IPS DF 19.7 (cell line): ENCODE measurements at regions not wholly inside any gene's neighbourhood (a gene's known extent, or its start where the extent isn't known, plus 50 kb on each side); places are given as distances from the start of the nearest gene placed in this dataset.

Experiments
- DNase-seq: peaks from one replicate; pipeline ENCODE4 v3.0.0-alpha.2; 2013; ENCODE audit warnings: low read depth, low spot score

DNA sequence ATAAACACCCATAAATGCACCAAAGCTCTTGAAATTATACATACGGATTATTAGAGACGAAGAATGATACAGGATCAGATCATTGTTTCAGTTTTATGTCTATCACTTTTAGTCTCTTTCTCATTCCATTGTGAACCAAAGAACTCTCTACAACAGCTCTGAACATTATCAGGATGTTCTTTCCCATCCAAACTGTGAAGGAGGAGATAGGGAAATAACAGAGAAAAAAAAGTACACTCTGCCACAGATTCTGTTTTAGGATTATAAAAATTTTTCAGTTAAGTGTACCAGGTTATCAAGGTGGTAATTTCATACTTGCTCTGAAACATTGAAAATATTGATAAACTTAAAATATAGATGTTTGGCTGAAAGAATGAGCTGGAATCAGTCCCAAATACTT, 270.9 kb downstream of the MZT1 start:
- DNase-seq: no peak

DNA sequence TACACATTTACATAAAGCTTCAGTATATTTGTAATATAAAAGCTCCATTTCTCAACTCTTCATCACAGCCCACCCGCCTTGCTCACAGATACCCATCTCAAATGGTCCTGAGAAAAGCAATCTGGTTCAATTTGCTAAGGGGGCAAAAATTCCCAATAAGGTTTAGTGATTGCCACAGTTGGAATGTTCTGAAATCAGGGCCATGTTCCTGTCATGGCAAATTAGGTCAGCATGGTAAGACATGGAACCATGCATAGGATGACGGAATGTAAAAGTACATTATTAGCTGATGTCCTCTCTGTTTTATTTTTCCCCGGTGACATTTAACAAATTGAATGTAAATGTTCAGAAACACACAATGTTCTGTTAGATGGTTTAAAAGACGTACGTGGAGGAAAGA, 274.3 kb downstream of the MZT1 start:
- no peak for DNase-seq

GRCh38 chr13:72448082-72448481, 279.3 kb downstream of the MZT1 start:
- no peak for DNase-seq

GRCh38 chr13:72444999-72445398, 282.4 kb downstream of the MZT1 start:
- DNase-seq: no peak

DNA sequence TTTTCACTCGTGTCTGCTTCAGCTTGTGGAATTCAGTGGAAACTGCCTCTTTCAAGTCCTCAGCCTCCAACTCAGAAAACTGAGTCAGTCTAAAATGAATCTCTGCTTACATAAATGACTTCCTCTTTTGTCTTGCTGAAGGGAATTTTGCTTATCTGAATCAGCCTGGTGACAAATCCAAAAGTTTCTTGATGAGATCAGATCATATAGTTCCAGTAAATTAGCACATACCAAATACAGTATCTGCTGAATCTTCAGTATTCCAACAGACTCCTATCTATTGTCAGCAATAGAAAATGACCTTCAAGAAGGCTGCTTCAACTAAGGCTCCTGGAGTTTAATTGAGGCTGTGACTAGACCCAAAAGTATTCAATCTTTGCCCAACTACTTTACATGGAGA, 290.0 kb downstream of the MZT1 start:
- no peak for DNase-seq

DNA sequence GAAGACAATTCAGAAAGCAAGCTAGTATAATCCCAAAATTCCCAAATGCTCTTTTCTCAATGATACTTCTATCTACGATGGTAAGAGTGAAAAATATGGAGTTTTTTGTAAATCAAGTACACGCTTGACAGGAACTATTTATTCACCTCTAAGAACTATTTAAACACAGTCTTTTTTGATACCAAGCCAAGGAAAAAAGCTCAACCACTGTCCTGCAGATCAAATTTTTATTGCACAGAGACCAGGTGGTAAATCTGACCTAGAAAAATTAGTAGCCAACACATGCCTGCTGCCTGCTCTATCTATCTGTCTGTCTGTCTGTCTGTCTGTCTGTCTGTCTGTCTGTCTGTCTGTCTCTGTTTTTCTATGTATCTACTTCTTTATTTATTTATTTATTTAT, 292.2 kb downstream of the MZT1 start:
- no peak for DNase-seq

- DNase-seq: no peak
Measured at GRCh38 chr13:72431981-72432682, 295.3 kb downstream of the MZT1 start.

- no peak for DNase-seq
Measured at GRCh38 chr13:72430923-72431322, 296.5 kb downstream of the MZT1 start.

GRCh38 chr13:72427757-72428528, 299.5 kb downstream of the MZT1 start:
- DNase-seq: no peak

DNA sequence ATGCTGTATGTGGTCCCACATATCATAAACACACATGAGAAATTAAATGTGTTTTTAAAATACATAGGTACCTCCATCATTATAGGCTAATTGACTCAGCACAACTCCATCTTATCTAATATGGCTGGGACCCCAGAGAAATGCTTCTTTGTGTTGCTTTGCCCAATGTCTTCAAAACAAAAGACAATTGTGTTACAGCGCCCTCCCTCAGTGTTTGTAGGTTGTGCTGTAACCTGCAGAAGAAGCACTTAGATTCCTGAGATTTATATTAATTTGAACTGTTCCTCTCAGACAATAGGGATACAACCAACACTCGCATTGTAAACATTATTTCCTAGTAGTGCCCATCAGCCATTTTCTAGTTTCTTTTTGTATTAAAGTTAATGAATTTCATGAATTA, 303.4 kb downstream of the MZT1 start:
- no peak for DNase-seq

- no peak for DNase-seq
Measured at GRCh38 chr13:72415817-72416216, 311.6 kb downstream of the MZT1 start.

- no peak for DNase-seq
Measured at GRCh38 chr13:72412481-72412880, 314.9 kb downstream of the MZT1 start.

GRCh38 chr13:72405441-72405840, 322.0 kb downstream of the MZT1 start:
- DNase-seq: no peak

- no peak for DNase-seq
Measured at GRCh38 chr13:72403396-72404010, 323.9 kb downstream of the MZT1 start.

DNA sequence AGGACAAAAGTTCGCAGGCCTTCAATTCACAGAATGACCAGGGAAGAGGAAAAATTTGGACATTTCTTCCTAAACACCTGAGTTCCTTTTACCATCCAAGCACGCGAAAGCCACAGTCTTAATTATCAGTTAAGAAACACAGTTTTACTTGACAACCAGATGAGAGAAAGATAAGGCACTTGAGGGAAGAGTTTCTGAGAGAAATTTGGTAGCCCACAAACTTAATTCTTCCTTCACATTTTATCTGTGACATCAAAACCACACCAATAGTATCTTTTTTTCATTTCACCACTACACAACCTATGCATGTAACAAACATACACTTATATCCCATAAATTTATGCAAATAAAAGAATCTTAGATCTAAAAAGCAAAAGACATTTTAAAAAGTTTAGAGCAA, 326.6 kb downstream of the MZT1 start:
- DNase-seq: no peak

GRCh38 chr13:72399351-72399750, 328.1 kb downstream of the MZT1 start:
- no peak for DNase-seq

DNA sequence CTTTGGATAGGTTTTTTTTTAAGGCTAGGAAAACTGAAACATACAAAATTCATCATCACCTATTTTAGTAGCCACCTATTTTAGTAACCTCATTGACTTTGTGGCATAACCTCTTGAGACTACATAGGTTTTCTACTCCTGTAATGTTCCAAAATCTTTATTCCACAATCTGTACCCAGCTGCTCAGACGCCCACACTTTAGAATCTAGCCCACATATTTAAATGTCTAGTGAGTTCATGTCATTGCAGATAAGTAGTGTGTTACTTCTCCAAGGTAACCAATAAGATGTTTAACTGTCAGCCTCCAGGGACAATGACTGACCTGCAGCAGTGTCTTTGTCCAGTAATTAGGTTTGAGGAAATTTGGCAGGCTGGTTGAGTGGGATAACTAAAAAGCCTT, 330.2 kb downstream of the MZT1 start:
- DNase-seq: no peak

GRCh38 chr13:72390909-72391308, 336.5 kb downstream of the MZT1 start:
- DNase-seq: no peak

DNA sequence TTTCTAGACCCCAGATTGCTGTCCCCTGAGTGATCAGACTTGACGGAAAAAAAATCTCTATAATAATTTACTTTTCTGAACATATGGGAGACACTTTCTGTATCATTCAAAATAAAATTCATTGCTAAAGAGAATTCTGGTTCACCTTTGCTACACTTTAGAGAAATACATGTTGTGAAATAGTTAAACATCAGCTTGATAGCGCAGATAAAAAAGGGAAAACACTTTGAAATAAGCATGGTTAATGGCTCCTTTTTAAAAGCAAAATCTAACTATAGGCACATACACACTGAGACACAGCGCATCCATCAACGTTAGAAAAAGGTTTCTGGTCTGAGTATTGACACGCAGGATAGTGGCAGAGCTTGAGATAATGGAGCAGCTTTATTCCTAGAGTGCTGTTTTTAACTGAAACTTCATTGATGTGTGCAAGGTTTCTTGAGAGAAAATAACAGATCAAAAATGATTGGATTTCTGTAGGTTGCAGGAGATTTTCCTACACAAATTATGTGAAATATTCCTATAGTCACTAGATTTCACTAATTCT, 341.2 kb downstream of the MZT1 start:
- no peak for DNase-seq

DNA sequence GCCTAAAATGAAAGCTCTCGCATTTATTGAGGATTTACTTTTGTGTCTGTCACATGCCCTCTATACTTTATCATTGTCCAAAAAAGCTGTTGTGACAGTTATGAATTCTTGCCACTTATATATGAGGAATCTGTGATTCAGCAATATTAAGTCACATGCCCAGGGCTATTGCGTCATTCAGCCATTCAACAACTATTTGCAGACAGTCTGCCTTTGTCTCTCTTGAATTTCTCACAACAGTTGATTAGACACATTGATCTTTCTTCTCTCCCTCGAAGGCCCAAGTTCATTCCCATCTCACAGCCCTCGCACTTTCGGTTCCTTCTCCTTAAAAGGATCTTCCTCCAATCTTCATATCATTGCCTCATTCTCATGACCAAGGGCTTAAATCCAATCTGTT, 342.6 kb downstream of the MZT1 start:
- no peak for DNase-seq

DNA sequence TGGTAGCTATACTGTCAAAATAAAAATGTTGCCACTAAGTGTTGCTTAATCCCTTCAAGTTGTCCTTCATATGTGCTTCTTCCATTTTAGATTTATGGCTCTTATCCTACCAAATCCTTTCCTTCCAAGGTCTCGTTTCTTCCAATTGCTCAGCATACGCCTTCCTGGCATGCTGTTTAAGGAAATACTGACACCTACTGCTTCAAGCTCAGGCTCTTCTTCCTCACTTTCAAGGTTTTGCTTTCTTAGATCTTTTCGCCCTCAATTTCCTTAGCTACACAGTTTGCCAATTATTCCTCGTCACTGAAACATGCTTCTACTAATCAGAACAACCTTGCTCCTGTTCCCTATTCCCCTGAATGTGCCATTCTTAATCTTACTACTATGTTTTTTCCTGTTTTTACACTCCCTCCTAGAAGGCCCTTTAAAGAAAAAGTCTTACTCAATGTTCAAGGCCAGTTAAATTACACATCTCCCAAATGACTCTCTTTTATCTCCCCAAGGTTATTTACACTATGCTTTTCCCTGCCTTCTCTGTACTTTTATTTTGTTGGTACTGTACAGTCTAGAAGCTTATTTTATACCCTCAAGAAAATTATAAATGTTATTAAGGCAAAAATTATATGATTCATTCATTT, 343.1 kb downstream of the MZT1 start:
- peak; percentile 5 for DNase-seq

GRCh38 chr13:72383646-72384045, 343.8 kb downstream of the MZT1 start:
- DNase-seq: no peak
